ENCODE measurements at regions not wholly inside any gene's neighbourhood (a gene's known extent, or its start where the extent isn't known, plus 50 kb on each side); places are given as distances from the start of the nearest gene placed in this dataset.

GRCh38 chr12:115722181-115722580, 555.3 kb downstream of the MED13L start:
- H3K4me3 ChIP-seq (ENCODE audit: low read depth, low read length), result no peak overlapping the region
- TF ChIP-seq CTCF (IDR thresholded peaks at IDR 0.05; ENCODE audit: borderline replicate concordance, insufficient read depth, low read depth, low read length), result no peak

GRCh38 chr12:115716551-115716950, 560.9 kb downstream of the MED13L start:
- no peak for TF ChIP-seq CTCF (IDR thresholded peaks at IDR 0.05; ENCODE audit: borderline replicate concordance, insufficient read depth, low read depth, low read length)
- no peak overlapping the region for H3K4me3 ChIP-seq (ENCODE audit: low read depth, low read length)

DNA sequence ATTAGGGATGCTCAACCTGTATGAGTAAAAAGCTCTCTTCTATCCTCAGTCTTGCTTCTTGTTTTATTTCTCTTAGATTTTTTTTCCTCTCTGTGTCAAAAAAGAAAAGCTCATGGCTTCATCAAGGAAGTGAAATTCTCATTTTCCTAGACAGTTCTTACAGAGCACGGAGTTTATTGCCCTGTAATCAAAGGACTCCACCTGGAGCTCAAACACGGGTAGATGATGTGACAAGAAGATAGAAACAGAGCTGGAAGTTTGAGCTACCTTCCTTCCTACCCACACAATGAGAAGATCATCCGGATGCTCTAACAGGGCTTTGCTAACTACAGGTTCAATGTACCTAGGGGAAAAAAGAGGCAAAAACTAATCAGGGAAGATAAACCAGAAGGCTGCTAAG, 564.8 kb downstream of the MED13L start:
- H3K4me3 ChIP-seq (ENCODE audit: low read depth, low read length), result no peak overlapping the region
- TF ChIP-seq CTCF (IDR thresholded peaks at IDR 0.05; ENCODE audit: borderline replicate concordance, insufficient read depth, low read depth, low read length), result no peak

DNA sequence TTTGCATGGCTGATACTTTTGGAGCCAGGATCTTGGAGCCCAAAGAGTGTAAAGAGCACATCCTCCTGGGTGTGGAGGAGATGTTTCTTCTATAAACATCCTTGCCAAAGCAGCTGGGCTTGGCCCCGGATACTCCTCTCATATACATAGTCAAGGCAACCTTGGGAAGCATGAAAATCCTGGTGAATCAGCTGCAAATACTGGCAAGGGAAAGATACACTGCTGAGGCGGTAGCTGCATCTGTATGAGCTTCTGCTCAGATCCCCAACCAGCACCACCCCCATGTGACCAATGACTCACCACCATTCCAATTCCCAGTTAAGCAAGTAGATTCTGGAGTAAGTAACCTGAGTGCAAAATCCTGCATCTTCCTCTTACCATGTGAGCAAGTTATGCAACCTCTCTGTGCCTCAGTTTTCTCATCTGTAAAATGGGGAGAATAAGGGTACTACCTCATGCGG, 567.4 kb downstream of the MED13L start:
- no peak for TF ChIP-seq CTCF (IDR thresholded peaks at IDR 0.05; ENCODE audit: borderline replicate concordance, insufficient read depth, low read depth, low read length)
- no peak overlapping the region for H3K4me3 ChIP-seq (ENCODE audit: low read depth, low read length)

DNA sequence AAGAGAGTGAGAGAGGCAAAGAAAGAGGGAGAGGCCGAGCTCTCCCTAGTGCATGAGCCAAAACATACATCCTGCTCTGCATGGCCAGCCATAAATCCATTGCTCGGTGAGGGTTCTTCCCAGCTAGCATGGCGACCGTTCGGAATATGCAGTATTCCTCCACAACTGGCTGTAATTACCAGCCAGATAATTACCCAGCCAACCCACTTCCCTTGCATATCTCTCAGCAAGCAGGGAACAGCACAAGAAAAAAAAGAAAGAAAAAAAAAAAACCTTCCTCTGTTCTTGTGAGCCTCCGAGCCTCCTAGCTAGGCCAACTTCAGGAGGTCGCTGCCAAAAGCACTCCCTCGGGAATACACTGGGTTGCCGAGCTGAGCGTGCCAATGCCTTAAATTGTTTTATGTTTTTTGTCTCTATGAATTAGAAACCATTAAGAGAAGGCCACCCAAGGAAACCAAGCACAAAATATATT, 567.9 kb downstream of the MED13L start:
- H3K4me3 ChIP-seq (ENCODE audit: low read depth, low read length), result no peak overlapping the region
- no peak for TF ChIP-seq CTCF (IDR thresholded peaks at IDR 0.05; ENCODE audit: borderline replicate concordance, insufficient read depth, low read depth, low read length)

DNA sequence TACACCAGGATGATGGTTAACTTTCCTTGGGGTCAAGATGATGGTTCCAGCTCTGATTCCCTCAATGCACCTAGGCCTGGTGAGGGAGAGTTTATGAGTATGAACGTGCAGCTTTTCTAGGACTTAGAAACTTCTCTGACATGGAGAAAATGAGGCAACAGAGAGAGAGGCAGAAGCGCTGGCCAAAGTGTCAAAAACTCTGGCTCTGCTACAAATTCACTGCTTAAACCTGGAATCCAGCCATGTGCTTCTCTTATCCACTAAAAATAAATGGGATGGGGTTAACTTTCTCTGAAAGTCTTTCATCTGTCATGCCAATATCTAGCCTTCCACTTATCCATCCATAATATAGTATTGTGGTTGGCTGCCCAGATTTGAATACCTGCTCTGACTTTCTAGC, 568.7 kb downstream of the MED13L start:
- no peak overlapping the region for H3K4me3 ChIP-seq (ENCODE audit: low read depth, low read length)
- no peak for TF ChIP-seq CTCF (IDR thresholded peaks at IDR 0.05; ENCODE audit: borderline replicate concordance, insufficient read depth, low read depth, low read length)

- no peak overlapping the region for H3K4me3 ChIP-seq (ENCODE audit: low read depth, low read length)
- TF ChIP-seq CTCF (IDR thresholded peaks at IDR 0.05; ENCODE audit: borderline replicate concordance, insufficient read depth, low read depth, low read length), result no peak
These were observed 576.5 kb downstream of the MED13L start for GRCh38 chr12:115700896-115701465.

Measured in GM12875 (cell line).